Colon (tissue), 2 donors: ENCODE measurements at regions not wholly inside any gene's neighbourhood (a gene's known extent, or its start where the extent isn't known, plus 50 kb on each side); places are given as distances from the start of the nearest gene placed in this dataset.
"Not testable (repeated sequence)": the region's sequence is repeated elsewhere in the genome, so short reads cannot be mapped to it uniquely, and the experiment has no call there.

Source experiments
- FAIRE-seq: peaks from 2 replicates; lab custom pipeline; 2012; peaks lifted over from hg19 to GRCh38; lab: Jason Lieb, UNC
- donor health status: control.
- donor health status: control.

DNA sequence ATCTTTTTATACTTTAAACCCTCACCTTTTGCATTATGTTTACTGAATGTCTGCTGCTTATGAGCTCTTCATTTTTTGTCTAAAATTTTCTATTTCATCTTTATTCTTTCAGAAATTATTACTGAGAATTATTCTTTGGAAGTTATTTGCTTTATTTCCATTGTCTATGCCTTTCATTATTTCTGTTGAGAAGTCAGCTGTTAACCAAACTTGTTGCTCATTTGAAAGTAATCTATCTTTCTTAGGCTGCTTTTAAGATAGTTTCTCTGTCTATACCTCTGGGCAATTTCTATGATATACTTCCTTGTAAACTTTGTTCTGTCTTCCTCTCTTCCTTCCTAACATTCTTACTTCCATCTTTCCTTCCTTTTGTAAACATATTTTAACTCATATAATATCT is 1165.9 kb upstream of the CELF2 start:
- FAIRE-seq = no peak

DNA sequence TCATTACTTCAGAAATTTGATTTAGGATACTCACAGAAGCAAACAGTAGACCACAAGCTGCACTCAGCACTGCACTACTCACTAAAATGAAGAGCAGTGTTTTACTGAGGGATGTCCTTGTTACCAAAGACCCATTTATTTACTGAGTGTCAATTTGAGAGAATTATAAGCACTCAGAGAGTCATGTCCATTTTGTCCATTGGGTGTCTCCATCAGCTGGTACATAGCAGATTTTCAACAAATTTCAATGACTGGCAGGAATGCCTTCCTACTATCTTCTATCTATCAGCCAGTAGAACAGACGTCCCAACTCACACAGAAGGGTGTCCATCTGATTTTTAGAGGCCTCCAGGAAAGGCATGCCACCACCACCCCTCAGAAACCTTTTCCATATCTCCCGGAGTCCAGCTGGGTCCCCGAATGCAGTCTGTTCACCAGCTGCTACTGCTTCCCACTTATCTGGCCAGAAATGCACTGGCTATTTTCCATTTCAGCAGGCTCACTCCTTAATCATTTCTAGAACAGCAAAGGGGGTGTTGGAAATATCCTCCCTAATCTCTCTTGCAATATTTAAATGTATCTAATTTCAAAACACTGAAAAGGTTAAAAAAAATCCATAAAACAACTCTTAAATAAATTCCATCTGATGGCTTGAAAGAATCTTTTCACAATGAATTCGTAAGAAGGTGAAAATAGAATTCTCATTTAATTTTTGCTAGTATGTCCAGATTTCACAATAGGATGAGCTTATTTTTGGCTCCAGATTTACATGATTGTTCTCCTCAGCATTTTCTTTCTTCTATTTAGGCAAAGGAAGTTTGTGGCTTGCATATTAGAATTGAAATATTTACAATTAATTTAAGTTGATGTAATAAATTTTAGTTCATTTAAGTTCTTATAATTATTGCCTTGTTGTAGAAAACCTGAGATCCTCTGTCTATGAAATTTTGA is 1164.0 kb upstream of the CELF2 start:
- FAIRE-seq = no peak

DNA sequence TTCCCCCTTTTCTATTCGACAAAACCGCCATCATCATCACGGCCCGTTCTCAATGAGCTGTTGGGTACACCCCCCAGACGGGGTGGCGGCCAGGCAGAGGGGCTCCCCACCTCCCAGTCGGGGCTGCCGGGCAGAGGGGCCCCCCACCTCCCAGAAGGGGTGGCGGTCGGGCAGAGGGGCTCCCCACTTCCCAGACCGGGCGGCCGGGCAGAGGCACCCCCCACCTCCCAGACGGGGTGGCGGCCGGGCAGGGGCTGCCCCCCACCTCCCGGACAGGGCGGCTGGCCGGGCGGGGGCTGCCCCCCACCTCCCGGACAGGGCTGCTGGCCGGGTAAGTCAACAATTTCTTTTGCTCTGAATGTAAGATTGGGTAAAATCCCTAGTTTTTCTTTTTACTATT is 1162.2 kb upstream of the CELF2 start:
- FAIRE-seq = not testable (repeated sequence)

DNA sequence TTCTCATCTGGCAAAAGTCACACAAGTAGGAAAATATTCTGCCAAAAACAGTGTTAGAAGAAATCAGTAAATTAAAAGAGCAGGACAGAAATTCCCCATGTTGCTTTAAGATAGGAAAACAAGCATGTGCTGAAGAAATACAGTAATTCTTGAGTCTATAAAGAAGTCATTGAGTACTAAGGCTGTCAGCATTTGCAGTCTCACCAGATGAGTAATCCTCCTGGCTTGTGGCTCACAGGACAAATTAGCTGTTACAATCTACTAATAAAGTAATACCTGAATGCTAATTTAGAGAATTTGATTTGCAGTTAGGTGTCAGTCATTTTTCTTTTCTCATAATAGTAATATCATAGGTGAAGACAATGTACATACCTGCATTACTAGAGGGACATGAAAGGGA is 1158.9 kb upstream of the CELF2 start:
- FAIRE-seq = no peak

DNA sequence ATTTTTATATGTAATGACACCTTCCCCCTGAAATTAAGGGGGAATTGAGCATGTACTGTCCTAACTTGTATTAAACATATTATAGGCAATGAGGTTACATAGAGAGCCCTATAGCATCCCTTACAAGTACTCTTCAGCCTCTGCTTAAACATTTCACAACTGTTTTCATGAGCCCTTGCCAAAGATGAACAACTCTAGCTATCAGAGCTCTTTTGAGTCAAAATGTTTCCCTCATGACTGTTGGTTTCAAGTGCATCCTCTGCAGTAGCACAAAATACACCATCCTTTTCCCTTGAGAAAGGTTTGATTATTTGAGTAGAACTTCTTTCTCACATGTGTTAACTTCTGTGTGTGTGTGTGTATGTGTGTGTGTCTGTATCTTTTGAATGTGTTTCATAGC is 1157.6 kb upstream of the CELF2 start:
- no peak for FAIRE-seq

DNA sequence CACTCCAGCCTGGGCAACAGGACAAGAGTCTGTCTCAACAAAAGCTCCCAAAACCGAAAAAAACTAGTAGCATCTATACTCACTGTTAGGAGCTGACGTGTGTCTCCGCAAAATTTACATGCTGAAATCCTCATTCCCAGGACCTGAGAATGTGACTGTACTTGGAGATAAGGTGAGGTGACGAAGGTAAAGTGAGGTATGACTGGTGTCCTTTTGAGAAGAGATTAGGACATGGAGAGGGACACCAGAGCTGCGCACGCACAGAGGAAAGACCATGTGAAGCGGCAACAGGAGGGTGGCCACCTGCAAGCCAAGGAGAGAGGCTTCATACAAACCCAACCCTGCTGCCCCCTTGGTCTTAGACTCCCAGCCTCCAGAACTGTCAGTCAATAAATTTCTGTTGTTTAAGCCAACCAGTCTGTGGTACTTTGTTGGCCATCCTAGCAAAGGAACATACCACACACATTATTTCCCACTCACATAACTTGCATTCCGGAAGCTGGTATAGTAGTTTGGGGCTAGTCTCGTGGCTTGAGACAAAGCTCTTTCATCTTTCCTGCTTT is 1154.0 kb upstream of the CELF2 start:
- FAIRE-seq = no peak

DNA sequence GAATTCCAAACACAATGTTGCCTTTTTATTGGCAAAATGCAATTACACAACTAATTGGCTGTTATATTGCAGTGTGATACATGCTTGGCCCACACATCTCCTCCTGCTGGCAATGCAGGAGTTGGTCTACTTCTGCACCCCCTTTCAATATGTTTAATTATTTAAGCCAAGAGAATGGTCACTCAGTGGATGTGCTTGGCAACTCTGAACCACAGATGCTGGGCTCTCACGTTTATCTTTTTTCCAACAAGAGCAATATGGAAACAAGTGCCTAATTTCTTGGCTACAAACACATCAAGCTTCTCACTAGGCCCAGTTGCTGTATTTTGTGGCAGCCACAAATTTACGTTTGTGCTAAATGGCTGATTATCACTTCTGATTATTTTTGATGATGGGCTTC is 1149.2 kb upstream of the CELF2 start:
- no peak for FAIRE-seq

DNA sequence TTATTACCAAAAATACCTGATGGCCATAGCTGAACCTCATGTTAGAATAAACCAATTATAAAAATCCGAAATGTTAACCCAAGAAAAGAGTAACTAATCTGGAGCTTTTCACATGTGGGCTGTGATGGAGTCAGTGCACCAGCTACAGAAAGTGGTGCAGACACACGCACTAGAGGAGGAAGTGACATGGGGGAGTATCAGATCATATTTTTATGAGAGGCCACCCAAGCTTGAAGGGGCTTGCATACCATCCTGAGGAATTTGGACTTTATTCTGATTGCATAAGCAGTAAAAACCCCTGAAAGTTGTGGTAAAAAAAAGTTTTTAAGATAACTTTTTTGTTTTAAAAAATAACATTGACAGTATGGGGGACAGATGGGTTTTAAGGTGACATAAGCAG is 1148.5 kb upstream of the CELF2 start:
- no peak for FAIRE-seq

DNA sequence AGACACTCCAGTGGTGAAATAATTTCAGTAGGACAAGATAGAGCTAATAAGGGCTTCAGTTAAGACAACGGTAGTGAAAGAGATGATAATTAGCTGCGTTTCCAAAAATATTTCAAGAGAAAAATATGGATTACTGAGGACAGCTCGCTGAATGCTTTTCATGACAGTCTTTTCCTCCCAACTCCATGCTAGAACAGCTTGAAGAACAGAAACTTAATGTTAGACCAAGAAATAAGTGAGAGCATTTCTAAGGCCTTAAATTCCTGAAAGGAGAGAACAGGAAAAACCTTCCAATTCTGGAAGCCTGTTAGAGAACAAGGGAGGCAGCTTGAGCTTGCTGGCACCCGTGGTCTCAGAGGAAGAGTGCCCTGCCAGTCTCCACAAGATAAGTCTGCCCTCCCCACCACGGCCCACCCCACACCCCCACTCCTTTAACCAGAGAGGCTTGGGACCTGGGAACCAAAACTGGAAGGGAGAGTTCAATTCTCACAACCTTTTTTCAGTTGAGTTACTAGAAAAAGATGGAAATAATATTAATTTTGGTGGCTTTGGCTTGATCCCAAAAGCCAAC is 1148.0 kb upstream of the CELF2 start:
- FAIRE-seq = no peak

DNA sequence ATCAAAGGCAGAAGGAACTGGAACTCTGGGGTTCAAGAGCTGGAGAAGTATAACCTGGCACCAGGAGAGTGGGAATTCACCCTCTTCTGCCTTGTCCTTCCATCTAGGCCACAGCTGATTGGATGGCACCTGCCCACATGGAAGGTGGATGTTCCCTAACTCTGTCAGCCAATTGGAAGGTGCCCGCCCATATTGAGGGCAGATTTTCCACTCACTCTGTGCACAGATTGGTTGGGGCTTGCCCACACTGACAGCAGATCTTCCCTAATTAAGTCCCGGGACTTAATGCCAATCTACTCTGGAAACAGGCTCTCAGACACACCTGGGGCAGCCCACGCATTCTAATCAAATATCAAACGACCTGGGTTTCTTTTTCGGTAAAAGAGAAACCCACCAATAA is 1142.3 kb upstream of the CELF2 start:
- FAIRE-seq = no peak

DNA sequence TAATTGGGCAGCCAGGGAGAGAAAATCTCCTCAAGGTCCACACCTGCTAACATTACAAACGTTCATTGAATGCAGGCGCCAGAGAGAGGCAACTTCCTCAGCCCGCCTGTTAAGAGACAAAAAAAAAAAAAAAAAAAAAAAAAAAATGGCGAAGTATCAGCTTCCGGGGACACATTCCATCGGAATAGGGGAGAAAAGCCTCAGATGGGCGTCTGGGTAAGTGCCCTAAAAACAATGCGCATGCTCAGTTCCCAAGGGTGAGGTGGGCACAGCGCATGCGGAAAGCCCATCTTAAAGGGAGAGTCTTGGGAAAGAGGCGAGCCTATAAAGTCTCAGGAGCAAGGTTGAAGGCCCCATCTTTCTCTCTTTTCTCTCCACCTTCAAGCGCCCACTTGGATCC is 1139.7 kb upstream of the CELF2 start:
- no peak for FAIRE-seq

DNA sequence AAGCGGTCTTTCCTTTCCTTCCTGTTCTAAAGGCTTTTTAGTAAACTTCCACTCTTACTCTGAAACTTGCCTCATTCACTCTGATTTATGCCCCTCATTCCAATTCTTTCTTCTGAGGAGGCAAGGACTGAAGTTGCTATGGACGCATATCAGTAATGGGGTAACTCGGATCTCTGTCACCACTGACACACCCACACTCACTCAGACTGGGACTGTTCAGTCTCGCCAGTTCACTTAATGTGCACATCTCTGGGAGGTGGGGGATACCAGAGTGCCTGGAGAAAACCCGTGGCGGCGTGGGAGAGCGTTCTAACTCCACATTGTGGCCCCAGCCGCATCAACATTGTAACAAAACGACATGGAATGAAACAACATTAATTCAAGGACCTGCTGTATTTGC is 1139.3 kb upstream of the CELF2 start:
- FAIRE-seq = no peak

DNA sequence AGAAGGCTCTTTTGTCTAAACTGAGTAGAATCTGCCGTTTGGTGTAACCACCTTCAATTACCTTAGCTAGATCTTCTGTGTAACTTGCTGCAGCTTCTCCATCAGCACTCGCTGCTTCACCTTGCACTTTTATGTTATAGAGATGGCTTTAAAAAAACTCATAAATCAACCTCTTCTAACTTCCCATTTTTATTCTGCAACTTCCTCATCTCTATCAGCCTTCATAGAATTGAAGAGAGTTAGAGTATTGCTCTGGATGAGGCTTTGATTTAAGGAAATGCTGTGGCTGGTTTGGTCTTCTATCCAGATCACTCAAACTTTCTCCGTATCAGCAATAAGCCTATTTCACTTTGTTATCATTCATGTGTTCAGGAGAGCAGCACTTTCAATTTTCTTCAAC is 1131.9 kb upstream of the CELF2 start:
- no peak for FAIRE-seq

DNA sequence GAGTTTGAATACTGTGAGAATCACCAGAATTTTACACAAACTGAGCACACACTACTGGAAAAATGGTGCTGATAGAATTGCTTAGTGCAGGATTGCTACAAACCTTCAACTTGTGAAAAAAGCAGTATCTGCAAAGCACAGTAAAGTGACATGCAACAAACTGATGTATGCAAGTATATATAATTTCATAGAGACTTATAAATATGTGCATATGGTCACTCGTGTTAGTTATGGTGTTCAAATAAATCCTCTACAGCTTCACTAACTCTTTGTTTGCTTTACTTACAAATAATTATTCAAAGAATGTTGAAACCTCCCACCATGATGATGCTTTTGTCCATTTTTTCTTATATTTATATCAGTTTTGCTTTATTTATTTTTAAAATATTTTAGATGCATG is 1130.9 kb upstream of the CELF2 start:
- FAIRE-seq = no peak

DNA sequence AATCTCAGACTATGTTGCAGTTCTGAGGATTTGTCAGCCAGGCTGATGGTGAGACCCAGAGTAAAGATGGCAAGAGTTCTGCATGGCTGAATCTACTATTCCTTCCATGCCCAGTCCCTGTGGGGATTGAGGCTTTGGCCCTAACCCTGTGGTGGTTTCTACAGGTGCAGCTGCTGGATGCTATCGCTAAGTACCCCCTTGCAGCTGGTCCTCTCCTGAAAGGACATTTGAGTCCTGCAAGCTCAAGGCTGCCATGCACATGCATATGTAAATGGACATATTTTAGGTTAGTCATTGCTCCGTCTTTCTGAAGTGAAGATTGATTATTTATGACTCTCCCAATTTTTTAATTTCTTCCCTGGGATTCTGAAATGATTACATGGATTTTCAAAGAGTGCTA is 1122.2 kb upstream of the CELF2 start:
- FAIRE-seq = no peak

DNA sequence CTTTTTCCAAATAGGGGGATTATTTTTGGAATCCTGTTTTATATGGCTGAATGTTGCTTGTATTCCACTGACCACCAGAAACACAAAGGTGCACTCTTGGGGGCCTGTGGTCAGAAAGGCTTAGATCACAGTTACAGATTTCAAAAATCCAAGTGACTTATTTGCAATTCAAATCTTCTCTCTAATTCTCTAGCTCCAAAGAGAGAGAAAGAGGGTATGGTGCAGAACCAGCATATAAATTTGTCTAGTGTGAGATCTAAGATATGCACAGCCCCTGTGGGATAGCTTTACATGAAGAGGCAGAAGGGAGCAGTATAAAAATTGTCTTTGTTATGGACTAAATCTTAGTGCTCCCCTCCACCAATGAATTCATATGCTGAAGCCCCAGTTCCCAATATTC is 1121.7 kb upstream of the CELF2 start:
- FAIRE-seq = no peak

DNA sequence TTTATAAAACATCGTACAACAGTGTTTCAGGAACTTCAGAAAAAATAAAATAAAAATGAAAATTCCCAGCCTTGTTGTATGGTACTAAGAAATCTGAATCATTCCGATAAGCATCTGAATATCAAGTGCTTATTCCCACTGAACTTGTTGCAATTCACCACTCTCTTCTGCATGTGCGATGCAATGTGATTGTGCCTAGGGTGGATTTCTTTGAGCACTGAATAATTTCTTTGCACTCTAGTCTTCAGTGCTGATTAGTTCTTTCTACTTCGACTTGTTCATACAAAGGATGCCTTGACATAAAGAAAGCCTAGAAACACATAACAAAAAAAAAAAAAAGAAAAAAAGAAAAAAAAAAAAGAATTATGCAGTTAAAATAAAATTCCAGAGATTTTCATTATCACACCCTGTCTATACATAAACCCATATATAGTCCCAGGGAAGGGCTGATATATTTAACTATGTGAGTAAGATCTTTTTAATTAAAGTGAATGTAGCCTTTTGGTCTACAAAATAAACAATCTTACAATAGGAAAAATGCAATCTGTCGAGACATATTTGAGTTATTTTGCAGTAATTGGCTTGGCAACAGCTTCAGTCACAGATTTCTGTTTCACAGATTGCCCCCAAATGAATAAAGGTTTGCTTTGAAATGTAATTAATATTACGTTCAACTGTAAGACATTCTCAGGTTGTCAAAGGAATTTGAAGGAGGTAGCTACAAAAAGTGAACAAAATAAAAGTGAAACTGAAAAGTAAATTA is 1118.9 kb upstream of the CELF2 start:
- no peak for FAIRE-seq

DNA sequence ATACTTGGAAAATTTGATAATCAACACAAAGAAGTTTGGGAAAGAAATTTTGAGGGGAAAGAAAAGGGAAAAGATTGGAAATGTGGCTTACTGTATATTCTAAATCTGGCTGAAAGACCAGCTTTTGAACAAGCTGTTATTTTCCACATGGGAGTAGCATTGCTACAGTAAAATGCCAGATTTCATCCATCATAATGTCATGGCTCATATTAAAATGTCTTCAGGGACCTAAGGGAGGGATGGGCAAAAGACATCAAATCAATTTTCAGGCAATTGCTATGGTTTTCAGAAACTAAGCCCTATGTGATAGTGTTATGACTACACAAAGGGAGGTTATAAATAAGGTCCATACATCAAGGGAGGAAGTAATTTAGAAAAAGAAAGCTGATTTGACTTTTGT is 1116.9 kb upstream of the CELF2 start:
- FAIRE-seq = no peak

DNA sequence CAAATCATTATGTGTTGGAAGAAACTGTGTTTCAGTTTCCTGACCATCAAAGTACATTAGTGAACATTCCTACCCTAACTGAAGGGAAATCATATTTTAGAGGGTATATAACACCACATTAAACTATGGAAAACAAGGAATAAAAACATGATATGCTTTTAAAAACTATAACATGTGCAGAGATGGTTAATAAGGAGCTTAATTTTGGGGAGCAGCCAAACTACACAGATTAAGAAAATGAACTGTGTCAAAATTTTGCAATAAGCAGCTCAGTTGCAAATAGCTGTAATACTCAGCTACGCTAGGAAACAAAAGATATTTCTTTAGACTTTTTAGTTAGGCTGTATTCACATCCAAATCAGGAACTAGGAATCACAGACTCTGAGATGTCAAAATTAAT is 1115.7 kb upstream of the CELF2 start:
- no peak for FAIRE-seq

DNA sequence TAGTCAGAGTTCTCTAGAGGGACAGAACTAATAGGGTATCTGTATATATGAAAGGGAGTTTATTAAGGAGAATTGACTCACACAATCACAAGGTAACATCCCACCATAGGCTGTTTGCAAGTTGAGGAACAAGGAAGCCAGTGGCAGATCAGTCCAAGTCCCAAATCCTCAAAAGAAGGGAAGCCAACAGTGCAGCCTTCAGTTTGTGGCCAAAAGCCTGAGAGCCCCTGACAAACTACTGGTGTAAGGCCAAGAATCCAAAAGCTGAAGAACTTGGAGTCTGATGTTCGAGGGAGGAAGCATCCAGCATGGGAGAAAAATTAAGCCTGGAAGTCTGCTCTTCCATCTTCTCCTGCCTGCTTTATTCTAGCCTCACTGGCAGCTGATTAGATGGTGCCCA is 1107.2 kb upstream of the CELF2 start:
- no peak for FAIRE-seq

DNA sequence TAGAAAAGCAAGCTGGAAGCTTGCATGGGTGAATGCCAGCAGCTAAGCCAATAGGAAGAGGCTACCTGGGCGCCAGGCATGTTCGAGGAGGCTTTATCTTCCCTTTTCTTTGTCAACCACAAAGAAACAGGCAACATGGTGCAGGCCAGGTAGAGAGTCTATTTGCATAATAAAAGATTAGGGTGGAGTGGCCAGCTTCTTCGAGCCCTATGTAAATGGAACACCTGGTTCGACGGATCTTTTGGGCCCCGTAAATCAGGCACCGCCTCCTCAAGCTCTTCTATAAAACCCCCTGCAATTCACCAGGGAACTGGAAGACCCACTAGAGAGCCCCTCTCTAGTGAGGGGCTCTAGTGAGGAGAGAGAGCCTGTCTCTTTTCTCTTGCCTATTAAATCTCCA is 1106.2 kb upstream of the CELF2 start:
- no peak for FAIRE-seq

DNA sequence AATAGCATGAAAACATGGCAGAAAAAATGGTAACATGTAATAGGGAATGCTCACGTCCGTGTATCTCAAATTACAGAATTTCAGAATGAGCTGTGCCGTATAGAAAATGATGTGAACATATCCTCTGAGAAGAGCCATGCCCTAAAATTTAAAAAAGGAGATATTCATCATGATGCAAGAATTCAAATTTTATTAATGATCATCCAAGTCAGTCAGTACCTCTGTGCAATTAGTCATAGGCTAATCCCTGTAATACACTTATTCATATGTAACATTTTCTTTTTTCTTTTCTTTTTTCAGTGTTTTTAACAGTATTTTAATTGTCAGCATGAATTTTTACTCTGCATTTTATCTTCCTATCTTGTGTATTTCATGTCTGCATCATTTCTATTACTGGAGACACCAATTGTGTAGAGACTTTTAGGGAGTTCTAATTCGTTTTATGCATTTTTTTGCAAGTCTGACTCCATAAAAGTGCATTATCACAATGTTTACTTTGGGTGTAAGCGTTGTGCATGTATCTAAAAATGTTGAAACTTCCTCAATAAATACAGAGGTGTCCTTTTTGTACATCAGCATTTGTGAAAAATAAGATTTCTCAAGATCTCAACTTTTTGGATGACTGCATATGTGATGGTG is 1103.7 kb upstream of the CELF2 start:
- FAIRE-seq = no peak
